Left ventricle myocardium inferior (tissue), 1 donor: ENCODE measurements at regions not wholly inside any gene's neighbourhood (a gene's known extent, or its start where the extent isn't known, plus 50 kb on each side); places are given as distances from the start of the nearest gene placed in this dataset.
"Not testable (repeated sequence)": the region's sequence is repeated elsewhere in the genome, so short reads cannot be mapped to it uniquely, and the experiment has no call there.

Experiments used
- DNase-seq: peaks from one replicate; pipeline ENCODE4 v3.0.0-alpha.2; 2020
- H3K27ac ChIP-seq: fragments of 200-600 bp; replicated peaks from 2 replicates; pipeline ENCODE4 v1.8.0; 2021
- H3K27me3 ChIP-seq: fragments of 200-600 bp; 2 replicates; pipeline ENCODE4 v1.8.0; 2021; ENCODE audit warnings: low read depth
- H3K36me3 ChIP-seq: fragments of 200-600 bp; 2 replicates; pipeline ENCODE4 v1.8.0; 2021
- H3K4me1 ChIP-seq: fragments of 200-600 bp; 2 replicates; pipeline ENCODE4 v1.8.0; 2021
- H3K4me3 ChIP-seq: fragments of 200-600 bp; 2 replicates; pipeline ENCODE4 v1.8.0; 2021; ENCODE audit warnings: mild to moderate bottlenecking, moderate library complexity
- H3K9me3 ChIP-seq: fragments of 200-600 bp; replicated peaks from 2 replicates; pipeline ENCODE4 v1.8.0; 2021
- intact Hi-C: fragments of 100-400 bp; cut with micrococcal nuclease; formaldehyde crosslinking; loops from one replicate; pipeline ENCODE4 v1.11.0; 2022
- TF ChIP-seq, protein P1 (sequence below): fragments of 200-600 bp; IDR thresholded peaks from 2 replicates; pipeline ENCODE4 v1.8.0; 2021; ENCODE audit warnings: antibody characterized with exemption, mild to moderate bottlenecking, borderline replicate concordance
- donor health status: DM: no; HTN: yes; CAD: no; lungs with severe emphysema.

- no peak overlapping the region for H3K27ac ChIP-seq
- H3K36me3 ChIP-seq = no peaks in the 10 kb centered on the region
- peaks cover 12% of the 10 kb centered on the region for H3K9me3 ChIP-seq
- peaks cover 13% of the 10 kb centered on the region for H3K27me3 ChIP-seq
- no peak overlapping the region for H3K4me3 ChIP-seq
- TF ChIP-seq, protein P1, sequence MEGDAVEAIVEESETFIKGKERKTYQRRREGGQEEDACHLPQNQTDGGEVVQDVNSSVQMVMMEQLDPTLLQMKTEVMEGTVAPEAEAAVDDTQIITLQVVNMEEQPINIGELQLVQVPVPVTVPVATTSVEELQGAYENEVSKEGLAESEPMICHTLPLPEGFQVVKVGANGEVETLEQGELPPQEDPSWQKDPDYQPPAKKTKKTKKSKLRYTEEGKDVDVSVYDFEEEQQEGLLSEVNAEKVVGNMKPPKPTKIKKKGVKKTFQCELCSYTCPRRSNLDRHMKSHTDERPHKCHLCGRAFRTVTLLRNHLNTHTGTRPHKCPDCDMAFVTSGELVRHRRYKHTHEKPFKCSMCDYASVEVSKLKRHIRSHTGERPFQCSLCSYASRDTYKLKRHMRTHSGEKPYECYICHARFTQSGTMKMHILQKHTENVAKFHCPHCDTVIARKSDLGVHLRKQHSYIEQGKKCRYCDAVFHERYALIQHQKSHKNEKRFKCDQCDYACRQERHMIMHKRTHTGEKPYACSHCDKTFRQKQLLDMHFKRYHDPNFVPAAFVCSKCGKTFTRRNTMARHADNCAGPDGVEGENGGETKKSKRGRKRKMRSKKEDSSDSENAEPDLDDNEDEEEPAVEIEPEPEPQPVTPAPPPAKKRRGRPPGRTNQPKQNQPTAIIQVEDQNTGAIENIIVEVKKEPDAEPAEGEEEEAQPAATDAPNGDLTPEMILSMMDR = no peak
- H3K4me1 ChIP-seq = no peaks in the 10 kb centered on the region
- DNase-seq = no peak
- intact Hi-C loops = no loop called here
Measured at GRCh38 chrX:1883772-1884171, 268.9 kb downstream of the ASMT start.

- TF ChIP-seq, protein P1 = no peak
- no peak for DNase-seq
- H3K9me3 ChIP-seq = peaks cover 9% of the 10 kb centered on the region
- no peak overlapping the region for H3K27ac ChIP-seq
- H3K36me3 ChIP-seq = no peaks in the 10 kb centered on the region
- no peaks in the 10 kb centered on the region for H3K4me1 ChIP-seq
- H3K4me3 ChIP-seq = no peak overlapping the region
- intact Hi-C loops = no loop called here
- H3K27me3 ChIP-seq = peaks cover 13% of the 10 kb centered on the region
Measured at GRCh38 chrX:1884446-1884845, 269.6 kb downstream of the ASMT start.

DNA sequence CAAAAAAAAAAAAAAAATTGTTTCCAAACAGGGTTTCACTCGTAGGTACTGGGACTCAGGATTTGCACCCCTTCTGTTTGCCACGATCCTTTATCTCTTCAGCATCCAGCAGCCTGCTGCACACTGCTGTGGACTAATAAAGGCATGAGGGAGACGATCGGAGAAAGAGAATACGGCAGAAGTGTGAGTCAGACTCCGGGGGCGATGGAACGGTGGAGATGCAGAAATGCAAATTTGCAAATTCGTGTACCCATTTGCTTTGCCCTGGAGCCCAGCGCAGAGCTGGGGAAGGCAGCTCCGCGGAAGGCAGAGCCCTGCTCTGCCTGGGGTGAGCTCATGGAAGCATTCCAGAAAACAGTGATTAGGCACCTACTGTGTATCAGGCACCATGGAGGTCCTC lies 270.3 kb downstream of the ASMT start:
- intact Hi-C loops = no loop called here
- Histone ChIP-seq H3K27ac (no peak overlapping the region), H3K9me3 (peaks cover 9% of the 10 kb centered on the region), H3K36me3 (no peaks in the 10 kb centered on the region), H3K4me1 (no peaks in the 10 kb centered on the region), H3K4me3 (no peak overlapping the region), H3K27me3 (peaks cover 13% of the 10 kb centered on the region)
- no peak for DNase-seq
- TF ChIP-seq, protein P1 = no peak

- peaks cover 12% of the 10 kb centered on the region for H3K9me3 ChIP-seq
- DNase-seq, intact Hi-C loops: not testable (repeated sequence)
Measured at GRCh38 chrX:1888305-1888704, 273.4 kb downstream of the ASMT start.

DNA sequence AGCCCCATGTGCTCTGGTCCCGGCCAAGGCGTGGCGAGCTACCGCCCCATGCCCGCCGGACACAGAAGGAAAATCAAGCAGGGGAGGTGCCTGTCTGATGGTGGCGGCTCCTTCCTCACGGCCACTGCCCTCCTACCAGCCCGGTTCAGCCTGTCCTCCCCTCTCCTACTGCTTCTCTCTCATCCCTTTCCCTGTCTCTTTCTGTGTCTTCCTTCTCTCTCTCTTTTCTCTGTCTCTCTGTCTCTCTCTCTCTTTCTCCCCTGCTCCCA lies 279.1 kb downstream of the ASMT start:
- Histone ChIP-seq H3K4me3 (no peak overlapping the region), H3K27ac (no peak overlapping the region), H3K36me3 (no peaks in the 10 kb centered on the region), H3K9me3 (peaks cover 7% of the 10 kb centered on the region), H3K4me1 (no peaks in the 10 kb centered on the region), H3K27me3 (peaks cover 42% of the 10 kb centered on the region)
- intact Hi-C loops = no loop called here
- TF ChIP-seq, protein P1 = no peak
- DNase-seq = no peak

More at GRCh38 chrX:1888305-1888704, 273.4 kb downstream of the ASMT start:
- not testable (repeated sequence) for H3K27ac ChIP-seq, H3K36me3 ChIP-seq, H3K4me3 ChIP-seq, H3K4me1 ChIP-seq
- peaks cover 14% of the 10 kb centered on the region for H3K27me3 ChIP-seq

GRCh38 chrX:1894740-1895139 lies 279.9 kb downstream of the ASMT start:
- Histone ChIP-seq H3K9me3 (peaks cover 7% of the 10 kb centered on the region), H3K36me3 (no peaks in the 10 kb centered on the region), H3K4me1 (no peaks in the 10 kb centered on the region), H3K27me3 (peaks cover 50% of the 10 kb centered on the region), H3K27ac (no peak overlapping the region), H3K4me3 (no peak overlapping the region)
- TF ChIP-seq, protein P1 = no peak
- intact Hi-C loops = no loop called here
- DNase-seq = no peak
